GM10248 (cell line): ENCODE measurements at regions not wholly inside any gene's neighbourhood (a gene's known extent, or its start where the extent isn't known, plus 50 kb on each side); places are given as distances from the start of the nearest gene placed in this dataset.
"Not testable (repeated sequence)": the region's sequence is repeated elsewhere in the genome, so short reads cannot be mapped to it uniquely, and the experiment has no call there.

Experiments
- CTCF ChIA-PET: fragments of 300-600 bp; sonication (Branson Sonifier 250); formaldehyde crosslinking; extraction: SDS; loops from one replicate; lab custom pipeline; 2021; ENCODE audit warnings: antibody characterized with exemption; lab: Yijun Ruan, JAX
- POLR2A ChIA-PET: fragments of 350-650 bp; sonication (Branson Sonifier 250); formaldehyde crosslinking; extraction: SDS; loops from one replicate; lab custom pipeline; 2020; ENCODE audit warnings: antibody characterized with exemption; lab: Yijun Ruan, JAX
- DNase-seq: peaks from one replicate; pipeline ENCODE4 v3.0.0; 2012; ENCODE audit errors: extremely low spot score
- TF ChIP-seq, protein P1 (sequence below): IDR thresholded peaks from 2 replicates; pipeline ENCODE4 v1.5.1; 2012; ENCODE audit warnings: mild to moderate bottlenecking, low read depth; ENCODE audit errors: extremely low read depth, missing control alignments, control extremely low read depth

DNA sequence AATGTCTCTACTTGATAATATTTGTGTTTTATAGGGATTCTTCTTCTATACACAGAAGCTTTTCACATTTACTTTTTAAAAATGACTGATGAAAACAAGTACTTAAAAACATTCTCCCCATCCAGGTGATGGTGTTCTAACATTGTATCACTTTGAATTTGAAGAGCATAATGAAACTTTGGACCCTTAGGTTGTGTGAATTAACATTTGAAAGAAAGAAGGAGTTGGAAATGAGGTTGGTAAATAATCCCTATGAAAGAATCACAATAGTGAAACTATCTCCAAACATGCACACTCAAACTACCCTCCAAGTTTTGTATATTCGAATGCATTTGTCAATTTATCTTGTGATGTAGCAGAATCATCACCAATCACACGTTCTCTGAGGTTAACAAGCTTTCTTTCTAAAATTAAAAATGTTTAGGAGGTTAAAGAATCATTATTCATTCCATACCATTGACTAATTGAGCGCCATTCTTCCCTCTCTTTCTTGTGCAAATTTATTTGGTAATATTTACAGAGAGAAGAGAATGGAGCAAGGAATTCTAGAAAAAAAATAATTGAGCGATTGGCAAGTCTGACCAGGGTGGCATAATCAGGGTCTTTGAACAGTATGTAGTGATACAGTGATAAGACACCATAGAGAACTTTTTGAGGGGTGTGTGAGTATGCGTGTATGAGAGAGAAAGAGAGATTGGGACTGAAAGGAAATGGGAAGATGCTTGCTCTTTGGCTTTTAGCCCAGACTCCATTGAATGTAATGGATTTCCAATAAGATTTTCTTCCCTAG lies 260.0 kb upstream of the NRXN1 start:
- TF ChIP-seq, protein P1, sequence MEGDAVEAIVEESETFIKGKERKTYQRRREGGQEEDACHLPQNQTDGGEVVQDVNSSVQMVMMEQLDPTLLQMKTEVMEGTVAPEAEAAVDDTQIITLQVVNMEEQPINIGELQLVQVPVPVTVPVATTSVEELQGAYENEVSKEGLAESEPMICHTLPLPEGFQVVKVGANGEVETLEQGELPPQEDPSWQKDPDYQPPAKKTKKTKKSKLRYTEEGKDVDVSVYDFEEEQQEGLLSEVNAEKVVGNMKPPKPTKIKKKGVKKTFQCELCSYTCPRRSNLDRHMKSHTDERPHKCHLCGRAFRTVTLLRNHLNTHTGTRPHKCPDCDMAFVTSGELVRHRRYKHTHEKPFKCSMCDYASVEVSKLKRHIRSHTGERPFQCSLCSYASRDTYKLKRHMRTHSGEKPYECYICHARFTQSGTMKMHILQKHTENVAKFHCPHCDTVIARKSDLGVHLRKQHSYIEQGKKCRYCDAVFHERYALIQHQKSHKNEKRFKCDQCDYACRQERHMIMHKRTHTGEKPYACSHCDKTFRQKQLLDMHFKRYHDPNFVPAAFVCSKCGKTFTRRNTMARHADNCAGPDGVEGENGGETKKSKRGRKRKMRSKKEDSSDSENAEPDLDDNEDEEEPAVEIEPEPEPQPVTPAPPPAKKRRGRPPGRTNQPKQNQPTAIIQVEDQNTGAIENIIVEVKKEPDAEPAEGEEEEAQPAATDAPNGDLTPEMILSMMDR, result no peak
- CTCF ChIA-PET, result interaction anchor here (2.5 kb wide), 1 partner anchor 10 kb away, joined by 5 read pairs; no protein-coding TSS in a partner anchor
- POLR2A ChIA-PET, result no interaction called here
- no peak for DNase-seq

DNA sequence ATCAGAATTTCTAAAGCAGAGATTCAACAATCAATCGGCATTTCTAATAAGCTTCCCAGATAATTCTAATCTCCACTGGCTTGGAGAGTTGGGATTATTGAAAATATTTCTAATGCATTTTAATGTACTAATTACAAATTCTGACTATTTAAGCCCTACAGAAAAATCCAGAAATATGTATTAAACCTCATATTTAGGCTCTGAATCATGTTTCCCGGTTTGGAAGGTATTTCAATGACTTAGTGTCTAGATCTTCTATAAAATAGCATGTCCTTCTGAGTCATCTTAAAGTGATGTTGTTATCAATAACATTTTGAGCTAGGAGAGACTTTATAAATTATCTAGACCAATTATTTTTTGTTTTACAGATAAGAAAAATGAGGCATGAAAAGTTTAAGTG lies 258.8 kb upstream of the NRXN1 start:
- TF ChIP-seq, protein P1, result no peak
- CTCF ChIA-PET, result interaction anchor here (2.5 kb wide), 1 partner anchor 9 kb away, joined by 5 read pairs; no protein-coding TSS in a partner anchor
- POLR2A ChIA-PET, result no interaction called here

GRCh38 chr2:51289045-51289444 lies 257.1 kb upstream of the NRXN1 start:
- TF ChIP-seq, protein P1, result no peak
- CTCF ChIA-PET, result interaction anchor here (1.5 to 2.5 kb wide), 2 partner anchors 8 to 45 kb away, joined by 4 to 5 read pairs; no protein-coding TSS in a partner anchor
- no peak for DNase-seq
- POLR2A ChIA-PET, result no interaction called here

More for the DNA sequence above, 258.8 kb upstream of the NRXN1 start:
- no peak for DNase-seq

- POLR2A ChIA-PET, result no interaction called here
- TF ChIP-seq, protein P1, result no peak
- no peak for DNase-seq
- CTCF ChIA-PET, result interaction anchor here (0.9 kb wide), 1 partner anchor 40 kb away, joined by 3 read pairs; no protein-coding TSS in a partner anchor
Measured at GRCh38 chr2:51268191-51268590, 236.3 kb upstream of the NRXN1 start.

GRCh38 chr2:51265539-51265938 lies 233.6 kb upstream of the NRXN1 start:
- TF ChIP-seq, protein P1, result no peak
- CTCF ChIA-PET, result no interaction called here
- POLR2A ChIA-PET, result no interaction called here
- no peak for DNase-seq

- TF ChIP-seq, protein P1, result no peak
- POLR2A ChIA-PET, result no interaction called here
- CTCF ChIA-PET, result no interaction called here
- no peak for DNase-seq
Measured at GRCh38 chr2:51263951-51264350, 232.0 kb upstream of the NRXN1 start.

GRCh38 chr2:51263101-51263500 lies 231.2 kb upstream of the NRXN1 start:
- DNase-seq, POLR2A ChIA-PET, CTCF ChIA-PET: not testable (repeated sequence)
